GM20000 (cell line): ENCODE measurements at regions not wholly inside any gene's neighbourhood (a gene's known extent, or its start where the extent isn't known, plus 50 kb on each side); places are given as distances from the start of the nearest gene placed in this dataset.
"Not testable (repeated sequence)": the region's sequence is repeated elsewhere in the genome, so short reads cannot be mapped to it uniquely, and the experiment has no call there.

Experiments
- DNase-seq: peaks from one replicate; pipeline ENCODE4 v3.0.0; 2012; ENCODE audit warnings: low spot score
- CTCF ChIP-seq: IDR thresholded peaks from 2 replicates; pipeline ENCODE4 v1.5.1; 2012; ENCODE audit warnings: mild to moderate bottlenecking, control low read depth; ENCODE audit errors: extremely low read depth, missing control alignments

- TF ChIP-seq CTCF = no peak
- no peak for DNase-seq
Measured at GRCh38 chr7:26083113-26083512, 68.9 kb upstream of the NFE2L3 start.

- DNase-seq = no peak
- no peak for TF ChIP-seq CTCF
Measured at GRCh38 chr7:26084418-26084817, 67.6 kb upstream of the NFE2L3 start.

GRCh38 chr7:26085771-26086170, 66.2 kb upstream of the NFE2L3 start:
- TF ChIP-seq CTCF = no peak
- DNase-seq = no peak

GRCh38 chr7:26087321-26088091, 64.5 kb upstream of the NFE2L3 start:
- DNase-seq = no peak
- TF ChIP-seq CTCF = no peak

- not testable (repeated sequence) for DNase-seq
Measured at GRCh38 chr7:26089469-26089868, 62.5 kb upstream of the NFE2L3 start.

- peak; percentile 54 for DNase-seq
Measured at GRCh38 chr7:26090927-26091519, 61.0 kb upstream of the NFE2L3 start.

GRCh38 chr7:26091933-26092332, 60.1 kb upstream of the NFE2L3 start:
- no peak for DNase-seq
- TF ChIP-seq CTCF = no peak

More at GRCh38 chr7:26090927-26091519, 61.0 kb upstream of the NFE2L3 start:
- TF ChIP-seq CTCF = peak; percentile 33

GRCh38 chr7:26093023-26093422, 59.0 kb upstream of the NFE2L3 start:
- no peak for TF ChIP-seq CTCF
- DNase-seq = no peak
